T1000 (cell line): ENCODE measurements at regions not wholly inside any gene's neighbourhood (a gene's known extent, or its start where the extent isn't known, plus 50 kb on each side); places are given as distances from the start of the nearest gene placed in this dataset.
A peak's percentile ranks its signal among the peaks of the same experiment; 100 is the strongest.
"Not testable (repeated sequence)": the region's sequence is repeated elsewhere in the genome, so short reads cannot be mapped to it uniquely, and the experiment has no call there.

Experiments used
- DNase-seq: peaks from one replicate; lab custom pipeline; 2025; ENCODE audit warnings: mixed read lengths; lab: John Stamatoyannopoulos, UW

- no peak for DNase-seq
These were observed 162.1 kb upstream of the RASA1 start for GRCh38 chr5:87105577-87105976.

GRCh38 chr5:87109746-87110145 is 157.9 kb upstream of the RASA1 start:
- DNase-seq, result no peak

GRCh38 chr5:87110721-87111120 is 157.0 kb upstream of the RASA1 start:
- DNase-seq, result no peak

- DNase-seq, result peak; percentile 5
These were observed 153.8 kb upstream of the RASA1 start for GRCh38 chr5:87113861-87114260.

GRCh38 chr5:87114631-87115030 is 153.1 kb upstream of the RASA1 start:
- no peak for DNase-seq

GRCh38 chr5:87115839-87116364 is 151.8 kb upstream of the RASA1 start:
- no peak for DNase-seq

- no peak for DNase-seq
These were observed 150.7 kb upstream of the RASA1 start for GRCh38 chr5:87116825-87117512.

- DNase-seq, result no peak
These were observed 148.1 kb upstream of the RASA1 start for GRCh38 chr5:87119588-87119987.

GRCh38 chr5:87120518-87121303 is 147.0 kb upstream of the RASA1 start:
- DNase-seq, result no peak

GRCh38 chr5:87121304-87122150 is 146.2 kb upstream of the RASA1 start:
- peak; percentile 8 for DNase-seq

- DNase-seq, result no peak
These were observed 145.3 kb upstream of the RASA1 start for GRCh38 chr5:87122151-87122977.

- DNase-seq, result no peak
These were observed 141.9 kb upstream of the RASA1 start for GRCh38 chr5:87125766-87126165.

GRCh38 chr5:87126869-87127268 is 140.8 kb upstream of the RASA1 start:
- DNase-seq, result no peak

GRCh38 chr5:87127426-87127825 is 140.3 kb upstream of the RASA1 start:
- no peak for DNase-seq

GRCh38 chr5:87127956-87128687 is 139.6 kb upstream of the RASA1 start:
- no peak for DNase-seq

- DNase-seq, result no peak
These were observed 138.6 kb upstream of the RASA1 start for GRCh38 chr5:87129046-87129445.

- DNase-seq, result no peak
These were observed 135.0 kb upstream of the RASA1 start for GRCh38 chr5:87132696-87133095.

GRCh38 chr5:87134513-87134912 is 133.2 kb upstream of the RASA1 start:
- not testable (repeated sequence) for DNase-seq

- DNase-seq, result no peak
These were observed 131.6 kb upstream of the RASA1 start for GRCh38 chr5:87136096-87136495.

GRCh38 chr5:87136733-87137132 is 130.9 kb upstream of the RASA1 start:
- DNase-seq, result no peak

GRCh38 chr5:87137283-87137682 is 130.4 kb upstream of the RASA1 start:
- DNase-seq, result no peak
